Endothelial cell of umbilical vein (primary cell): ENCODE measurements at regions not wholly inside any gene's neighbourhood (a gene's known extent, or its start where the extent isn't known, plus 50 kb on each side); places are given as distances from the start of the nearest gene placed in this dataset.

Experiments
- BruUV-seq: library from RNA; stranded (reverse); fragments of 400-500 nt; replicated peaks from 2 replicates; lab custom pipeline; 2021; lab: Mats Ljungman, UMichigan
- CTCF ChIA-PET: fragments of 300-600, 350-600 bp; sonication (Branson Sonifier 250); formaldehyde crosslinking; loops from one replicate; lab custom pipeline; 2021; ENCODE audit warnings: antibody characterized with exemption, inconsistent platforms; lab: Charles Lee
- POLR2A ChIA-PET: fragments of 300-600, 350-600 bp; sonication (Branson Sonifier 250); formaldehyde crosslinking; loops from one replicate; lab custom pipeline; 2021; ENCODE audit warnings: antibody characterized with exemption, inconsistent platforms; lab: Charles Lee
- DNase-seq: peaks from one replicate; pipeline ENCODE4 v3.0.0-alpha.2; 2011; ENCODE audit warnings: low read depth, low spot score
- FAIRE-seq: peaks from 2 replicates; lab custom pipeline; 2011; peaks lifted over from hg19 to GRCh38; lab: Jason Lieb, UNC
- H2AFZ ChIP-seq: 2 replicates; pipeline ENCODE4 v1.6.0; 2012; ENCODE audit warnings: low read depth, low read length, control low read depth, inconsistent platforms
- H3K27ac ChIP-seq: 2 replicates; pipeline ENCODE4 v1.5.1; 2011; ENCODE audit warnings: low read depth, mild to moderate bottlenecking, control low read depth, low read length, moderate library complexity; ENCODE audit not compliant: insufficient read depth
- H3K27me3 ChIP-seq, 2 experiments: 2 replicates each; pipeline versions ENCODE4 v1.6.0 to v1.6.1; 2011; ENCODE audit warnings: low read length in 2 of 2, mixed read lengths in 1 of 2; ENCODE audit not compliant: control insufficient read depth in 2 of 2, insufficient read depth in 2 of 2
- H3K36me3 ChIP-seq, 2 experiments: 2 replicates in 1 of 2; 3 replicates in 1 of 2; pipeline ENCODE4 v1.5.1; 2011; ENCODE audit warnings: low read length in 2 of 2, mild to moderate bottlenecking in 1 of 2, moderate library complexity in 1 of 2; ENCODE audit not compliant: control insufficient read depth in 2 of 2, insufficient read depth in 2 of 2; ENCODE audit errors: extremely low read depth in 1 of 2
- H3K4me1 ChIP-seq: 3 replicates; pipeline ENCODE4 v1.5.1; 2011; ENCODE audit warnings: mild to moderate bottlenecking, low read length; ENCODE audit not compliant: control insufficient read depth, insufficient read depth; ENCODE audit errors: extremely low read depth
- H3K4me2 ChIP-seq: 2 replicates; pipeline ENCODE4 v1.6.1; 2011; ENCODE audit warnings: low read length, control low read depth, mixed read lengths; ENCODE audit not compliant: insufficient read depth
- H3K4me3 ChIP-seq, 3 experiments: fragments of 200-600 bp in 1 of 3; sonication (generic), shearing (Covaris generic) in 1 of 3; replicated peaks in 1 of 3; 2 replicates each; pipeline ENCODE4 v1.5.1; 2011 to 2016; ENCODE audit warnings: control low read depth in 3 of 3, low read length in 3 of 3, mild to moderate bottlenecking in 2 of 3, inconsistent platforms in 1 of 3, low read depth in 1 of 3, moderate library complexity in 1 of 3; ENCODE audit not compliant: insufficient read depth in 1 of 3
- H3K79me2 ChIP-seq: 2 replicates; pipeline ENCODE4 v1.6.0; 2012; ENCODE audit warnings: low read length, inconsistent platforms; ENCODE audit not compliant: control insufficient read depth, insufficient read depth
- H3K9ac ChIP-seq: replicated peaks from 2 replicates; pipeline ENCODE3; 2011; ENCODE audit warnings: low read length, control low read depth; ENCODE audit not compliant: insufficient read depth; ENCODE audit errors: extremely low read depth
- H3K9me1 ChIP-seq: replicated peaks from 3 replicates; pipeline ENCODE4 v1.6.0; 2011; ENCODE audit warnings: mild to moderate bottlenecking, low read length; ENCODE audit not compliant: control insufficient read depth, insufficient read depth; ENCODE audit errors: extremely low read depth
- H3K9me3 ChIP-seq: replicated peaks from 2 replicates; pipeline ENCODE4 v1.5.1; 2012; ENCODE audit warnings: low read length, inconsistent platforms; ENCODE audit not compliant: control insufficient read depth, insufficient read depth
- H4K20me1 ChIP-seq: replicated peaks from 2 replicates; pipeline ENCODE3; 2011; ENCODE audit warnings: mild to moderate bottlenecking, low read length; ENCODE audit not compliant: control insufficient read depth, insufficient read depth; ENCODE audit errors: extremely low read depth
- EZH2 ChIP-seq: IDR thresholded peaks from 2 replicates; pipeline ENCODE4 v1.6.1; 2012; ENCODE audit warnings: borderline replicate concordance, low read depth, mild to moderate bottlenecking, moderate library complexity, low read length, inconsistent platforms; ENCODE audit not compliant: severe bottlenecking
- FOS ChIP-seq: IDR thresholded peaks from 2 replicates; pipeline ENCODE4 v1.6.1; 2011; ENCODE audit warnings: mild to moderate bottlenecking, low read length, moderate library complexity, borderline replicate concordance; ENCODE audit not compliant: insufficient read depth
- GATA2 ChIP-seq: IDR thresholded peaks from 2 replicates; pipeline ENCODE4 v1.7.0; 2011; ENCODE audit warnings: low read depth, mild to moderate bottlenecking, moderate library complexity, mixed read lengths, low read length; ENCODE audit not compliant: insufficient read length, insufficient read depth
- JUN ChIP-seq: IDR thresholded peaks from 2 replicates; pipeline ENCODE4 v1.6.1; 2011; ENCODE audit warnings: borderline replicate concordance, low read depth; ENCODE audit not compliant: insufficient read length, insufficient read depth
- MYC ChIP-seq: IDR thresholded peaks from one replicate; pipeline ENCODE4 v1.6.1; 2011; ENCODE audit warnings: mild to moderate bottlenecking, low read depth, low read length
- POLR2A ChIP-seq: IDR thresholded peaks from 2 replicates; pipeline ENCODE4 v1.6.1; 2012; ENCODE audit warnings: low read depth, mild to moderate bottlenecking, control low read depth, low read length
- POLR2AphosphoS5 ChIP-seq: IDR thresholded peaks from 2 replicates; pipeline ENCODE4 v1.6.1; 2012; ENCODE audit warnings: low read depth, mild to moderate bottlenecking, control low read depth, low read length, moderate library complexity; ENCODE audit not compliant: insufficient read depth
- dilution Hi-C: fragments of 300-500 bp; cut with MboI; formaldehyde crosslinking; loops from one replicate; pipeline ENCODE4 v1.15.0; 2019; ENCODE audit warnings: low sequenced_read_pairs; ENCODE audit not compliant: extremely low pct_ligation_motif_present
- intact Hi-C: fragments of 100-400 bp; cut with micrococcal nuclease; formaldehyde crosslinking; loops from one replicate; pipeline ENCODE4 v1.10.0; 2022
- TF ChIP-seq, protein P1 (sequence below), 2 donors: IDR thresholded peaks; 1 replicate in 1 of 2; 2 replicates in 1 of 2; pipeline ENCODE4 v1.5.1; 2011; ENCODE audit warnings: low read length in 2 of 2, mild to moderate bottlenecking in 2 of 2, moderate library complexity in 2 of 2, control low read depth in 1 of 2, inconsistent platforms in 1 of 2, low read depth in 1 of 2; ENCODE audit not compliant: insufficient read depth in 1 of 2; ENCODE audit errors: extremely low read depth in 1 of 2
- TF ChIP-seq, protein P2 (sequence below): IDR thresholded peaks from 2 replicates; pipeline ENCODE4 v1.6.1; 2011; ENCODE audit not compliant: insufficient read depth, insufficient read length

DNA sequence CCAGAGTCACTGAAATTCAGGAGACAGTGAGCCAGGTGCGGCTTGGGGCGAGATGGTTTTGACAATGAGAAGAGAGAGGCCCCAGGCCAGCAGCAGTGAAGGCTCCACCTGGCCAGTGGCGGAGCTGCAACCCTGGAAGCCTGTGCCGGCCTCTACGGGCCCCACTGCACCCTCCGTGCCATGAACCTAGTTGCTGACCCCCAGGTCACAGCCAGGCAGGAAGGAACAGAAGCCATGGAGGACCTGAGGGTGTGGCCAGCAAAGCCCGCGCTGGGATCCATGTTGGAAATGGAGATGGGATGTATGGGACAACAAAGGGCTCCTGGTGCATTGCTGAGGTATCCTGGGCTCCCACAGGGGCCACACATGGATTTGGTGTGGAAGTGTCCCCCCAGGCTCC is 1528.5 kb downstream of the BRD1 start:
- Histone ChIP-seq H3K27ac (no peak overlapping the region), H3K4me3 (no peak overlapping the region), H3K9ac (no peak overlapping the region), H3K9me3 (peaks cover 3% of the 10 kb centered on the region), H3K27me3 (no peaks in the 10 kb centered on the region), H3K4me1 (no peaks in the 10 kb centered on the region), H2AFZ (no peak overlapping the region), H3K79me2 (no peaks in the 10 kb centered on the region), H3K36me3 (no peaks in the 10 kb centered on the region), H3K9me1 (no peaks in the 10 kb centered on the region), H3K4me2 (no peak overlapping the region), H4K20me1 (no peaks in the 10 kb centered on the region)
- no peak for FAIRE-seq
- ChIA-PET CTCF (no interaction called here), POLR2A (no interaction called here)
- dilution Hi-C loops (no loop called here), intact Hi-C loops (no loop called here)
- BruUV-seq: no TSS peak
- TF ChIP-seq POLR2A (no peak), EZH2 (no peak)
- TF ChIP-seq, protein P1, sequence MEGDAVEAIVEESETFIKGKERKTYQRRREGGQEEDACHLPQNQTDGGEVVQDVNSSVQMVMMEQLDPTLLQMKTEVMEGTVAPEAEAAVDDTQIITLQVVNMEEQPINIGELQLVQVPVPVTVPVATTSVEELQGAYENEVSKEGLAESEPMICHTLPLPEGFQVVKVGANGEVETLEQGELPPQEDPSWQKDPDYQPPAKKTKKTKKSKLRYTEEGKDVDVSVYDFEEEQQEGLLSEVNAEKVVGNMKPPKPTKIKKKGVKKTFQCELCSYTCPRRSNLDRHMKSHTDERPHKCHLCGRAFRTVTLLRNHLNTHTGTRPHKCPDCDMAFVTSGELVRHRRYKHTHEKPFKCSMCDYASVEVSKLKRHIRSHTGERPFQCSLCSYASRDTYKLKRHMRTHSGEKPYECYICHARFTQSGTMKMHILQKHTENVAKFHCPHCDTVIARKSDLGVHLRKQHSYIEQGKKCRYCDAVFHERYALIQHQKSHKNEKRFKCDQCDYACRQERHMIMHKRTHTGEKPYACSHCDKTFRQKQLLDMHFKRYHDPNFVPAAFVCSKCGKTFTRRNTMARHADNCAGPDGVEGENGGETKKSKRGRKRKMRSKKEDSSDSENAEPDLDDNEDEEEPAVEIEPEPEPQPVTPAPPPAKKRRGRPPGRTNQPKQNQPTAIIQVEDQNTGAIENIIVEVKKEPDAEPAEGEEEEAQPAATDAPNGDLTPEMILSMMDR (IDR thresholded peaks at IDR 0.05; ENCODE audit: extremely low read depth in 1 of 2, insufficient read depth in 1 of 2, low read depth in 1 of 2, low read length in 2 of 2): no peak
- no peak for DNase-seq

DNA sequence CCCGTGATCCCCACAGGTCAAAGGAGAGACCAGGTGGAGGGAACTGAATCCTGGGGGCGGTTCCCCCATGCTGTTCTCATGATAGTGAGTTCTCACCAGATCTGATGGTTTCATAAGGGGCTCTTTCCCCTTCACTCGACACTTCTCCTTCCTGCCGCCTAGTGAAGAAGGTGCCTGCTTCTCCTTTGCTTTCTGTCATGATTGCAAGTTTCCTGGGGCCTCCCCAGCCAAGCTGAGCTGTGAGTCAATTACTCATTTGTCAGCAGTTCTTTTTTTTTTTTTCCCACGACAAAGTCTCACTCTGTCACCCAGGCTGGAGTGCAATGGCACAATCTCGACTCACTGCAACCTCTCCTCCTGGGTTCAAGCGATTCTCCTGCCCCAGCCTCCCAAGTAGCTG is 1530.4 kb downstream of the BRD1 start:
- dilution Hi-C loops (no loop called here), intact Hi-C loops (no loop called here)
- no peak overlapping the region for H3K27ac ChIP-seq
- BruUV-seq: no TSS peak
- no peak overlapping the region for H3K4me2 ChIP-seq
- no peaks in the 10 kb centered on the region for H3K27me3 ChIP-seq
- H3K36me3 ChIP-seq: no peaks in the 10 kb centered on the region
- no peaks in the 10 kb centered on the region for H3K79me2 ChIP-seq
- TF ChIP-seq POLR2AphosphoS5: no peak
- TF ChIP-seq, protein P2, sequence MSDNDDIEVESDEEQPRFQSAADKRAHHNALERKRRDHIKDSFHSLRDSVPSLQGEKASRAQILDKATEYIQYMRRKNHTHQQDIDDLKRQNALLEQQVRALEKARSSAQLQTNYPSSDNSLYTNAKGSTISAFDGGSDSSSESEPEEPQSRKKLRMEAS: no peak
- no peak for TF ChIP-seq MYC
- no peak for TF ChIP-seq JUN
- TF ChIP-seq FOS: no peak
- no peak for TF ChIP-seq GATA2
- TF ChIP-seq EZH2: no peak
- TF ChIP-seq POLR2A: no peak
- TF ChIP-seq, protein P1 (IDR thresholded peaks at IDR 0.05; ENCODE audit: extremely low read depth in 1 of 2, insufficient read depth in 1 of 2, low read depth in 1 of 2, low read length in 2 of 2): no peak
- no peaks in the 10 kb centered on the region for H3K4me1 ChIP-seq
- ChIA-PET CTCF (interaction anchor here (1.5 kb wide), 1 partner anchor 11 kb away, joined by 3 read pairs; no protein-coding TSS in a partner anchor), POLR2A (no interaction called here)
- no peaks in the 10 kb centered on the region for H4K20me1 ChIP-seq
- no peak overlapping the region for H3K4me3 ChIP-seq
- H3K9me1 ChIP-seq: no peaks in the 10 kb centered on the region
- FAIRE-seq: no peak
- no peak overlapping the region for H2AFZ ChIP-seq
- peaks cover 6% of the 10 kb centered on the region for H3K9me3 ChIP-seq
- H3K9ac ChIP-seq: no peak overlapping the region
- no peak for DNase-seq
